ENCODE measurements at regions not wholly inside any gene's neighbourhood (a gene's known extent, or its start where the extent isn't known, plus 50 kb on each side); places are given as distances from the start of the nearest gene placed in this dataset.

DNA sequence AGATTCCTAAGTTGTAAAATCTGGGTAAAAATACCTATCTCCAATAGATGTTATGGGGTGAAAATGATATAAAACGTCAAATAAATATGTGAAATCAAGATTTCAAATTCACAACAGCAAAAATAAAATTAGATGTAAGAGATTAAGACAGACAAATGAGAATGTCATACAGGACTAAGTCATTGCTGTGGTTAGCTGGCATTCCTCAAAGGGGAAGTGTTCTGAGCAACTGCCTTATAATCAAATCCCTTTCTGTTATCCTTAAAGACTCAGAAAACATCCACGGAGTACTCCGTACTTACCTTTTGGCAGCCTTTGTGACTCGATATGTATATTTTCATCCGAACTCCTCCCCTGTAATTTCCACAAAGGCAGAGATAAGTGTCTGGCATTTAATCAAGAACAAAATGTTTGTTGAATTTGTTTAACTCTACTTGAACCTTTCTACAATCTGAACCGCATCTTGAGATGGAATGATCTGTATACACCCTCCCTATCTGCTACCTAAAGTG is 559.6 kb downstream of the GATA3 start:
- TF ChIP-seq, protein P1, sequence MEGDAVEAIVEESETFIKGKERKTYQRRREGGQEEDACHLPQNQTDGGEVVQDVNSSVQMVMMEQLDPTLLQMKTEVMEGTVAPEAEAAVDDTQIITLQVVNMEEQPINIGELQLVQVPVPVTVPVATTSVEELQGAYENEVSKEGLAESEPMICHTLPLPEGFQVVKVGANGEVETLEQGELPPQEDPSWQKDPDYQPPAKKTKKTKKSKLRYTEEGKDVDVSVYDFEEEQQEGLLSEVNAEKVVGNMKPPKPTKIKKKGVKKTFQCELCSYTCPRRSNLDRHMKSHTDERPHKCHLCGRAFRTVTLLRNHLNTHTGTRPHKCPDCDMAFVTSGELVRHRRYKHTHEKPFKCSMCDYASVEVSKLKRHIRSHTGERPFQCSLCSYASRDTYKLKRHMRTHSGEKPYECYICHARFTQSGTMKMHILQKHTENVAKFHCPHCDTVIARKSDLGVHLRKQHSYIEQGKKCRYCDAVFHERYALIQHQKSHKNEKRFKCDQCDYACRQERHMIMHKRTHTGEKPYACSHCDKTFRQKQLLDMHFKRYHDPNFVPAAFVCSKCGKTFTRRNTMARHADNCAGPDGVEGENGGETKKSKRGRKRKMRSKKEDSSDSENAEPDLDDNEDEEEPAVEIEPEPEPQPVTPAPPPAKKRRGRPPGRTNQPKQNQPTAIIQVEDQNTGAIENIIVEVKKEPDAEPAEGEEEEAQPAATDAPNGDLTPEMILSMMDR (IDR thresholded peaks at IDR 0.05; ENCODE audit: insufficient read depth, low read depth, low read length), result no peak
- TF ChIP-seq EZH2 (IDR thresholded peaks at IDR 0.05; ENCODE audit: insufficient read depth, low read length), result no peak
